Superior temporal gyrus (tissue), 1 donor: ENCODE measurements at regions not wholly inside any gene's neighbourhood (a gene's known extent, or its start where the extent isn't known, plus 50 kb on each side); places are given as distances from the start of the nearest gene placed in this dataset.

Experiments used
- DNase-seq: peaks from one replicate; pipeline ENCODE4 v3.0.0-alpha.2; 2016; ENCODE audit errors: extremely low spot score

DNA sequence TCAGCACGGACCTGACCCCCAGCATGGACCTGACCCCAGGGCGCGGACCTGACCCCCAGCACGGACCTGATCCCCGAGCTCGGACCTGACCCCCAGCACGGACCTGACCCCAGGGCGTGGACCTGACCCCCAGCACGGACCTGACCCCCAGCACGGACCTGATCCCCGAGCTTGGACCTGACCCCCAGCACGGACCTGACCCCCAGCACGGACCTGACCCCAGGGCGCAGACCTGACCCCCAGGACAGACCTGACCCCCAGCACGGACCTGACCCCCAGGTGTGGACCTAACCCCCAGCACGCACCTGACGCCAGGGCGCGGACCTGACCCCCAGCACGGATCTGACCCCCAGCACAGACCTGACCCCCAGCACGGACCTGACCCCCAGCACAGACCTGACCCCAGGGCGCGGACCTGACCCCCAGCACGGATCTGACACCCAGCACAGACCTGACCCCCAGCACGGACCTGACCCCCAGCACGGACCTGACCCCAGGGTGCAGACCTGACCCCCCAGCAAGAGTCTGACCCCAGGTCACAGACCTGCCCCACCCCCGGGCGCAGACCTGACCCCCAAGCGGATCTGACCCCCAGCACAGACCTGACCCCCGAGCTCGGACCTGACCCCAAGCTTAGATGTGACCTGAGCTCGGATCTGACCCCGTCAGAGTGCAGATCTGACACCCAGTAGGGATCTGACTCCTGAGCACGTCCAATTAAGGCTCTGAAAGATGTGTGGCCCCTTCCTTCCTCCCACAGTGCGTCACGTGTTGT lies 98.7 kb downstream of the C16orf95 start:
- DNase-seq, result no peak

DNA sequence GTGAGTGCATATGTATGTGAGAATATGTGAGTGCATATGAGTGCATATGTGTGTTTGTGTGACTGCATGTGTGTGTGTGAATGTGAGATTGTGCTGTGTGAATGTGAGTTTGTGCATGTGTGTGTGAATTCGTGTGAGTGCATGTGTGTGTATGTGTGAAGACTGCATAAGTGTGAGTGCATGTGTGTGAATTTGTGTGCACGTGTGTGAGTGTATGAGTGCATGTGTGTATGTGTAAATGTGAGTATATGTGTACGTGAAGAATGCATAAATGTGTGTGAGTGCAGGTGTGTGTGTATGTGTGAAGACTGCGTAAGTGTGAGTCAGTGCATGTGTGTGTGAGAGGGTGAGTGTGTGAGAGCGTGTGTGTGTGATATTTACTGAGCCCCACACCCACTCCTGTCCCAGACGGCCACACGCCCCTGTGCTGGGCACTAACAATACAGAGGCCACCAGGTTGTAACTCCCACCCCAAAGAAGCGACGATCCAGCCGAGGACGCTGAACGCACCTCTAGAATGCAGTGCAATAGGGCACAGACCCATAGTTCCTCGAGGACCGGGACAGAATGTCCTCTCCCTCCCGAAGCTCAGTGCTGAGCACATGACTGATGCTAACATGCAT lies 97.8 kb downstream of the C16orf95 start:
- no peak for DNase-seq

DNA sequence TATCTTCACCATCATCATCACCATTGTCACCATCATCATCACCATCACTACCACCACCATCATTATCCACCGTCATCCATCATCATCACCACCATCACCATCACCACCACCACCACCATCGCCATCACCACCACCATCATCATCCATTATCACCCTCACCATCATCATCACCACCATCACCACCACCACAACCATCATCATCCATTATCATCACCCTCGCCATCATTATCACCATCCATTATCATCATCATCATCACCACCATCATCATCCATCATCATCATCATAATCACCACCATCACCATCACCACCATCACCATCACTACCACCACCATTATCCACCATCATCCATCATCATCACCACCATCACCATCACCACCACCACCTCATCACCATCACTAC lies 95.6 kb downstream of the C16orf95 start:
- no peak for DNase-seq

DNA sequence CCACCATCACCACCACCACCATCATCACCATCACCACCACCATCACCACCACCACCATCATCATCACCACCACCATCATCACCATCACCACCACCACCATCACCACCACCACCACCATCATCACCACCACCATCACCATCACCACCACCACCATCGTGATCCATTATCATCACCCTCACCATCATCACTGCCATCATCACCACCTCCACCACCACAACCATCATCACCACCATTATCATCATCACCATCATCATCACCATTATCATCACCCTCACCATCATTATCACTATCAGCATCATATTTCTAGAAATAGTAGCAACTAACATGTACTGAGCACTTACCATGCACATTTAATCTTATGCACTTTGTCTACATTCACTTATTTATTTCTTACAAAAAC lies 94.9 kb downstream of the C16orf95 start:
- no peak for DNase-seq

DNA sequence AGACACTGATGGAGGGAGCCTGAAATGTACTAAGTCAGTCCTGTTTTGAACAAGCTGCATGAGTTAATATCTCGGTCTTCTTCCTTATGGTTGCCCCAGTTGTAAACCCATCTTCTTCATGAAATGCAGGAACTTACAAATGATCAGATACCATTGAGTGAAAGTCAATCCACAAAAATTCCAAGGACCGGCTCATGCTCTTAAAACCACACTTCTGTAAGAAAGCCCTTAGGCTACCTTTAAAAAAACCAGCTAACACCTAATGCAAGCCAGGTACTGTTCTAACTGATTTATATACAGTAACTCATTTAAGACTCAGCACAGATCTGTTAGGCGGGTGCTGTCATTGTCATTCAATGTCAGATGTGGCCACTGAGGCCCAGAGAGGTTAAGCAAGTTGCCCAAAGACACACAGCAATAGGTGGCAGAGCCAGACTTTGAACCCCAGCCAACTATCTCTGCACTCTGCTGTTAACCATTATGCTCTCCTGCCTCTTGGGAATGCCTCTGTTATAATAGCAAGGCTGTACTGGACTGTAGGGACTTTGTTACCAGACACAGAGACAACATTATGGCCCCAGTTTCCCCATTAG lies 93.4 kb downstream of the C16orf95 start:
- no peak for DNase-seq

DNA sequence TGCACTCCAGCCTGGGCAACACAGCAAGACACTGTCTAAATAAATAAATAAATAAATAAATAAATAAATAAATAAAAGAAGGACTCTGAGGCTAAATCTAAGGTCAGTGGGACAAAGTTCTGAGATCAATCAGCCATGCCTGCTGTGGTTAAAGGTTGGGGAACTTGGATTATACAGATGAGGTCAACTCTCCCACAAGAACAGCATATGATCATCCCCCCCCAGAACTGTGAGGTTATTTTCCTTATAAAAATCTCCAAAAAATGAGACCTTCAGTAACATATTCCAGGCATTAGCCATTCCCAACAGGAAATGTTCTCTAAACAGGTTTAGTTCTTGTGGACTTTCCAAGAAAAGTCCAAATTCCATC lies 90.3 kb downstream of the C16orf95 start:
- no peak for DNase-seq

DNA sequence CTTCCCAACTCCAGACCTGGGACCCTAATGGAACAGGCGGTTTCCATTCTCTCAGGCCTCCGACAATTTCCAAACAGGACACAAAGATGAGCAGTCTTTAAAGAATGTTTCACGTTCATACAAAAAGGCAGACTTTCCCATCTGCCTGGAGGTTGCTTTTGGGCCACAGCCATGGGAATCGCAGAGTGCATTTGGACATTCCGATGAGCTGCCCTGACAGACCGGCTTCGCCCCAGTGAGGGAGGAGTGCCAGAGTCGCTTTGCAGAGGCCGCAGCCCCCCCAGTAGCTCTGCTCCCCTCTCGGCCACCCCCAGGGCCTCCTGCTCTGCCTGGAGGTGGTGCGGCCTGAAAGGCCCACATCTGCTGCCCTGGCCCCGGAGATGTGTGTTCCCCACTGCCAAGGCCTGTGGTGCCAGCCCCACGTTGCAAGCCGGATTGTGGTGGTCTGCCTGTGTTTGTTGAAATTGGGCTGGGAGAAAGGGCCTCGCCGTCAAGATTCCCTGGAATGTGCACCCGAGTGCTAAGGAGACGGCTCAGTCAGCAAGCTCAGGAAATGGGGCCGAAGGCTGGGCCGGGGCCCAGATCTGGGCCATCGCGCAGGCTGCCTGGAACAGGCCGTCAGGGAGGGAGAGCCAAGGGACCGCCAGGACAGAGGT lies 89.8 kb downstream of the C16orf95 start:
- DNase-seq, result no peak

DNA sequence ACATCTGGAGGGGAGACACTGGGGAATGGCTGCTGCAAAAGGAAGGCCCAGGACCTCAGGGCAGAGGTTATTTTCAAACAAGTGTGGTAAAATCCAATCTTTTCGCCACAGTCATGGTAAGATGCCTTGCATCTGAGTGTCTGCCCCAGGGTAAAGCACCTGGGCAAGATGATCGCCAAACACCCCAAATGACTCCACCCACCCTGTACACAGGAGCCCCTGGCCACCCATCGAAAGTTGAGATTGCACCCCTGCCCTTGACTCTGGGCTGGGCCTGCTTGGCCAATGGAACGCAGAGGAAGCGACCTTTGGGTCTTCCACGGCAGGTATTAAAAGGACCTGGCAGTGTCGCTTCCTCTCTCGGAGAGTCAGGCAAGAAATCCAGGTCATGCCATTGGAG lies 88.8 kb downstream of the C16orf95 start:
- no peak for DNase-seq

DNA sequence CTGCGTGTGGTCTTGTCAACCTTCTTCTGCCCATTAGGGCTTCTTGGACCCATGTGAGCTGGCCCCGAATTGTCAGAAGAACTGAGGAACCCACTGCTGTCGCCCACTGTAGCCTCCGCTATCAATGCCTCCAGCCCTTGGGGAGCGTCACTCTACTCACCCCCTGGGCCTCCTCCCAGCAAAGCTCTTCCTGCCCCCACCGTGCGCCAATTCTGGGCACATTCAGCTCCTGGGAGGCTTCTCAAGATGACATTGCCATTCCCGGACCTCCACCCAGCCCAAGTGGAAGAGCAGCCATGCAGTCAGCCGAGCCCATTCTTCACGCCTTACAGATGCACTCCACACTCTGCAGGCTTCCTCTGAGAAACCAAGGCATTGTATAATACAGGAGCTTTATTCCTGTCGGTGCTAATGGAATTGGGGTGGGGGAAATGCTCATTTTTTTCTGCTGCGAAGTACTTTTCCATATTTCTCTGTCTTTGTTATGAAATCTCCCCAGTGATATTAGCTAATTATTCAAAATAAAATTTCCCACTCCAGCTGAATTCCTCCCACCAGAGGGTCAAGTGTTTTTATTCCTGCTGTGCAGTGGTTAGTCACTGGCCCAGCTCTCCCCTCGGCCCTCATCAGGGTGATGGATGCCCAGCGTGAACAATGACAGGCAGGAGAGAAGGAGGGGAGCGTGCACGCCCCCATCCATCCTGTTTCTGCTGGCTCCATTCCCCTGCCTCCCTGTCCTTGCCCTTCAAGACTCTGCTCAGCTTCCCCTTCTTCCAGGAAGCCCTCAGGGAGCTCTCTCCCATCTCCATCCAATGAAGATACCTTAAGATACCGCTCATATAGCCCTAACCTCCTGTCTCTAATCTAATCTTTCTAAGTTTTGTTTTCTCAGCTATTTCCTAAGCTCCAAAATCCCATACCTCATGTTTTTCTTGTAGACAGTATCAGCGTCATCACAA lies 87.7 kb downstream of the C16orf95 start:
- DNase-seq, result no peak

DNA sequence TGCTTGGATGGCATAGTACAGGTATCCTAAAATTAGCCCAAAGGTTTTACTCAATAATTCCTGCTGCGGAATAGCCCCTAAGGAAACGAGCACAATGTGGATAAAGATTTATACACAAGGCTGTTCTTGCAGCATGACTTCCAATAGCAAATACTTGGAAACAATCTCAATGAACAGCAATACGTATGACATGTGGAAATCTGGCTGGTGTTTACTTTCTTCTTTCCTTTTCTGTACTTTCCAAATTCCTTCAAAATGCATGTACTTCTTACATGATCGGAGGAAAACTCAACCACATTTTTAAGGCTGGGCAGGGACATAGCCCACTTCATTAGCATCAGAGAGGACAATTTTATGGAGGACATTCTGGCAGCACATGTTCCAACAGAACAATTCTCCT lies 86.6 kb downstream of the C16orf95 start:
- DNase-seq, result no peak

DNA sequence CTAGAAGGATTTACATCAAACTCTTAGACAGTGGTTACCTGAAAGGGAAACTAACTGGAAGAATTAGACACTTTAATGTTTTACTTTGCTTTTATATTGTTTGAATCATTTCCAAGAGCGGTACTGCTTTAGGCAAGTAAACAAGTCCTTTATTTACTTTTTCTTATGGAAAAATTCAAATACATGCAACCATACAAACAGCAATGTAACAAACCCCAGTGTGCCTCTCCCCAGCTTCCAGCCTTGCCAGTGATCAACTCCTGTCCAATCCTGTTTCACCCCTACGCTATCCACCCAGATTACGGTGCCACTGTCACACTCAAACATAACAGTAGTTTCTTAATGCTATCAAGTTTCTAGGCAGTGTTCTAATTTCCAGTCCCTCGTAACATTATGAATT lies 85.9 kb downstream of the C16orf95 start:
- DNase-seq, result no peak

DNA sequence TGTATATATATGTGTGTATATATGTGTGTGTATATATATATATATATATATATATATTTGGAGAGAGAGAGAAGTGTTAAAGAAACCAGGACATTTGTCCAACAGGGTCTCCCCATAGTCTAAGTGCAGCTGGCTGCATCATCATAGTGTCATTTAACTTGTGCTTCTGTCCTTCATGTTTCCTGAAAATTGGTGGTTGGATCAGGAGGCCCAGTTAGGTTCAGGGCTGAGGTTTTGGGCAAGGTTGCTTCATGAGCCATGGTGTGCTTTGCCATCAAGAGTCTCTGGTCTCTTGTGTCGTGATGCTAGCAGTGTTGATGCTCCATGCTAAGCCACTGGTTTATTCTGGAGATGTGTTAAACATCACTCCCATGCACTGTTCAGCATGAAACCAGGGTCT lies 85.3 kb downstream of the C16orf95 start:
- DNase-seq, result no peak

DNA sequence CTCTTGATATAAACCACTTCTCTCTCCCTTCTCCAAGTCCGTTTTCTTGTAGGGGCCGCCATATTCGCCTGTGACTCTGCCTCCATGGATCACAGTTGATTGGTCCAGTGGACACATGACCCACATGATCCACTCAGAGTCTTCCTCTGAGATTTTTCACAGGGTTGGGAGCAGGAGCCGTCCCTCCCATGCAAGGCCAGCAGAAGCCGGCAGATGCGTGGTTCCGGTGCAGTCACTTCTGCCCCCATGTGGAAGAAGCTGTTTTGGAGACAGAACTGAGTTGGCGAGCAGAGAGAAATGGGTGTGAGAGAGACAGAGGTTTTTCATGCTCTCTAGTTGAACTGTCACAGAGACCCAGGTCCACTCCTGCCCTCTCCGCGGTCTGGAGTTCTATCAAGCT lies 83.3 kb downstream of the C16orf95 start:
- DNase-seq, result no peak

DNA sequence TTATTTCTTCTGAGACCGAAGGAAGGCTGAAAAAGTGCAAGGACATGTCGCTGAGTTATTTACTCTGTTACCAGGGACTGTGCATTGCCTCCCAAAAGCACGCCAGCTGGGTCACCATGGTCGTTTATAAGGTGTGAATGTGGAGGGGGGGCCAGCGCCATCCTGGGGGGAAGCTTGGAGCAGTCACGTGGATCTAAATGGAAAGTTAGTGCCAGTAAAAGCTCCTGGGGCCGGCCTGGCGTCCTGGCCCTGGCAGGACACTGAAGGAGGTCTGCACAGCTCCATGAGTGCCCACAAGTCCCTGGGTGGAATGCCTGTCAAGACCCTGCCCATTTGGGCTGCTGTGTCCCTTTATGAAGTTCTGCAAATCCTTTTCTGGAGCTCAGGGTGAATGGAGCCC lies 82.6 kb downstream of the C16orf95 start:
- DNase-seq, result no peak

DNA sequence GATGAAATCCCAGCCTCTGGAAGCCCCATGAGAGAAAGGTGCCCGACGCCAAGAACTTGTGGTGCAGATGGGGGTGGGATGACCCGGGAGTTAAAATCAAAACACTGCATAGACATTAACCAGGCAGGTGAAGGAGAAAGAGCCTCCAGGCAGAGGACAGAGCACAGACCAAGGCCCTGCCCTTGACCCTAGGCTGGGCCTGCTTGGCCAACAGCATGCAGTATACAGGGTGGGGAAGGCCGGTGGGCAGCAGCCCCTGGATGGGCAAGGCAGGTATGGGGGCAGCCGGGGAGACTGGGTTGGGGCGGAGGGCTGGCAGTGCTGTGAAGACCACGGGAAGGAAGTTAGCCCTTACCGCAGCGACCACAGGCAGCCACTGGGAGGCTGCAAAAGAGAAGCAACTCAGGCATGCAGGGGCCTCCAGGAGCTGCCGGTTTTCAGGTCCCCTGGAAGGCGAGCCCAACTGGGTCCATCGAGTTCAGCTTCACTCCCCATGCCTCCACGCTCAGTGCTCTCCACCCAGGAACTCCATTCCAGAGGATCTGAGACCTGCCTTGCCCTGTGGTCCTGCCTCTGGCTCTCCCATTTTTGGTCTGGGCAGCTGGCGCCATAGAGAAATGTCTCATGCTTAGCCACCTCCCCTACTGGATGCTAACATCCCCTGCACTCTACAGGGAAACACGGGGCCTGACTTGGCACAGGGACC lies 81.2 kb downstream of the C16orf95 start:
- no peak for DNase-seq

DNA sequence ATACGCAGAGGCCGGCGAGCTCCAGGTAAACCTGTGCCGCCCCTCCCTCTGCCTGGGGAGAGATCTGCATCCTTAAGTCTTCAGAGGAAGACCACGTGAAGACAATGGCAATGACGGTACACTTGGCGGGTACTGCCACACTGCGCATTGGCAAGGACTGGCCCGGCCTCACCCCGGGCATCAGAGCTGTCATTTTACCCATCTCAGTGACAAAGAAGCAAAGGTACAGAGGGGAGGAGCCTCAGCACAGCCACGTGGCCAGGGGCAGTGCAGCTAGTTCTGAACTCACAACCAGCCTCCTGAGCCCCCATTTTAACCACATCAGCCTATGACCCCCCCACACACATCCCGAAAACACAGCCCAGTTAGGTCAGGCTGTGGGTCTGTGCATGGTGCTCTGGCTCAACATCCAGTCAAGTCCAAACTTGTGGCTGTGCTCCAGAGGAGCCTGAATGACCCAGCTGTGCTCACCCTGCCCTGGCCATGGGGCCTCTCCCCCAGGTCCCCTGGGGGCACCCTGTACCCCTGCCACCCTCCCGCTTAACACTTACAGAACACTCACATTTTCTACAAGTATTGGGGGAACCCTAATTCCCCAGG lies 80.6 kb downstream of the C16orf95 start:
- no peak for DNase-seq

DNA sequence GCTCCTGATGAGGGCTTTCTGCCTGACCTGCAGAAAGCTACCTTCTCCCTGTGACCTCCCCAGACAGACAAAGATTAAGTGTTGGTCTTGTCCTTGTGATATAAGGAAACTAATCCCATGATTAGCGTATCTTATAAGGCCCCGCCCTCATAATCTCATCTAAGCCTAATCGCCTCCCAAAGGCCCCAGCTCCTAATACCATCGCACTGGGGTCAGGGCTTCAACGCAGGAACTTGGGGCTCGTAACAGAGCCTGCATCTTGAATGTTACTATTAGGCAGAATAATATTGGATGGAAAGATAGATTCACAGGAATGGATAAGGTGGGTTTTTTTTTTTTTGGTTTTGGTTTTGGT lies 78.9 kb downstream of the C16orf95 start:
- DNase-seq, result no peak

DNA sequence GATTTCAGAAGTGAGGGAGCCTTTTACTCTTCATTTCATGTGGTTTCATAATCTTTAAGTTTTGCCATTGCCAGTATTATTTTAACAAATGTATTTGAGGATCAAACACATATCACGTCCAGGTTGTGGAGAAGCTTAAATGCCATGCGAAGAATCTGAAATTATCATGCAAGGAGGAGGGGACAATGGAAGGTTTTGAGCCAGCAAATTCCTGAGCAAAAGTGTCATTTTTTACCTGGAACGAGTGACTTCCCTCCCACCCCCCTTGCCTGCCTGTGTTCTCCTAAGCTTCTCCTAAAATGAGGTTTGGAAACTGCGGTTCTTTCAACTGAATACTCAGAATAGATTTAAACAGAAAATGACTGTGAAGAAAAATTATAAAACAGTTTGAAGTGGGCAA lies 77.6 kb downstream of the C16orf95 start:
- DNase-seq, result no peak

DNA sequence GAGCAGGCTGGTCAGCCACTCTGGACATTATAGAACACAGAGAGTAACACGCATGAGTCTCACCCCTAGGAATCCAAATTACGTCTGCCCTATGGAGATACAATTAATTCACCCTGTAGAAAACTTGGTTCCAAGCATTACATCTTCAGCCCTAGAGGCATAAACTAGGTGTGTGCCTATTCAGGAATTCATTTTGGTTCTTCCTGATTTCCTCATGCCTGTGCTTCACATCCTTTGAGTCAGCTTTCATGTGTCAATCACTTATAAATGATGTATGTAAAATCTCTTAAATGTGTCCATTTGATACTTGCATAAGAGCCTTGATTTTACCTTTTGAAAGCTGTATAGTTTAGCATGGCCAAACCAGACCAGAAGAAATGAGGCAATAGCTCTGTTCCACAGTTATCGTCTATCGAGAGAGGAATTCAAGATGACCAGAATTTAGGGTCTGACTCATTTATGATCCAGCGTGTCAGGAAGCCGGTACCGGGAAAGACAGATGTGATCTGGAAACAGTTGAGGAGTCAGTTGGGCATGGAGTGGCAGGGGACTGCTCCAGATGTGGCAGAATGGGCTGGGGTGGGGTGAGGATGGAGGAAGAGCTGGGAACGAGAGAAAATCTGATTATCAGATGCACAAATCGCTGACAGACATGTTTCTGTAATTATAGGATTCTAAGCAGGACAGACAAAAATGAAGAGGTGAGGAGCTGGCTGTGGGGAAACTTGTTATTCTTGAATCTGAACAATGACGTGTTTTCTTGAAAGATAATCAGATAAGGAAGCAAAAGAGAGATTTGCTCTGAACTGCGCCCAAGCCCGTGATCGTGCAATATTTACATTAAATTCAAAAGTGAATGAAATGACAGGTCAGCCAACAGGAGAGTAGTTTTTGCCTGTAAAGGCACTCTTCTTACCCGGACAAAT lies 76.7 kb downstream of the C16orf95 start:
- no peak for DNase-seq
